ENCODE measurements at regions not wholly inside any gene's neighbourhood (a gene's known extent, or its start where the extent isn't known, plus 50 kb on each side); places are given as distances from the start of the nearest gene placed in this dataset.

- TF ChIP-seq CTCF (IDR thresholded peaks at IDR 0.05), result no peak
- TF ChIP-seq POLR2A (IDR thresholded peaks at IDR 0.05), result no peak
Measured at GRCh38 chr6:1024161-1024560, 287.7 kb upstream of the FOXQ1 start.
